ENCODE measurements at regions not wholly inside any gene's neighbourhood (a gene's known extent, or its start where the extent isn't known, plus 50 kb on each side); places are given as distances from the start of the nearest gene placed in this dataset.
A peak's percentile ranks its signal among the peaks of the same experiment; 100 is the strongest.

DNA sequence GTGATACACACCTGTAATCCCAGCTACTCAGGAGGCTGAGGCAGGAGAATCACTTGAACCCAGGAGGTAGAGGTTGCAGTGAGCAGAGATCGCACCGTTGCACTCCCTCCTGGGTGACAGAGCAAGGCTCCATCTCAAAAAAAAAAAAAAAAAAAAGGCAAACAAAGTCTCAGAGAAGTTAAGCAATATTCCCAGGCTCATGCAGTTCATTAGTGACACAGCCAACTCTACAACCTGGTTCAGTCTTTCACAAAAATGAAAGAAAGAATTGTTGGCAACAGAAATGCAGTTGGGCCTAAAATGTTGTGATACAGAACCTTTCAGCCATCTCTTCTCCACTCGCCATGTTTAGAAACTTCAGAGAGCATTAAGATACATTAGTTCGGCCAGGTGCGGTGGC, 242.1 kb downstream of the LTN1 start:
- DNase-seq (ENCODE audit: low read depth in 2 of 2) = no peak

DNA sequence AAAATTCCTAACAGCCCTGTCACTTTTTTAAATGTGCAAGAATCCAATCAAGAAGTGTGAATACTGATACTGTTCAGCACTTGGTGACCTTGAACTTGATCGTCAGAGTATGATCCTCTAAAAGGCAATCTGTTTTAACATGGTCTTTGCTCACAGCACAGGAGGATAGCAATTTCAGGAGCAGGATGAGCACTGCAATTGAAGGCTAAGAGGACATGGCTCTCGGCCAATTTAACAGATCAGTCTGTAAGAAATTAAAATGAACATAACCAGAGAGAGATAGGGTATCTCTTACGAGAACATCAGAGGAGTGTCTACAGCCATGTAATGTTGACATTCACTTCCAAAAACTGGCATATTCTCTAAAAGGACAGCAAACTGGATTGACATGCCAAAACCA, 243.1 kb downstream of the LTN1 start:
- no peak for DNase-seq (ENCODE audit: low read depth in 2 of 2)

DNA sequence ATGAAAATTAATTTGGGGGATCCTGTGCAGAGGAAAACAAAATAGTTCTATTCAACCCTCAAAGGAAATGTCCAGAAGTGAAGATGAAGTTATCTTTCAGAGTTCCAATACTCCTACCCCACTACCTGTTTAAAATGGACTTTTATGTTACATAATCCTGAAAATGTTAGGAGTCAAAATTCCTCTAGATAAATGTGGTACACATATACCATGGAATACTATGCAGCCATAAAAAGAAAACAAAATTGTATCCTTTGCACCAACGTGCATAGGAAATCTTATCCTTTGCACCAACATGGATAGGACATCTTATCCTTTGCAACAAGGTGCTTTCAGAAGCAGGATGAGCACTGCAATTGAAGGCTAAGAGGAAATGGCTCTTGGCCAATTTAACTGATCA, 245.2 kb downstream of the LTN1 start:
- no peak for DNase-seq (ENCODE audit: low read depth in 2 of 2)

DNA sequence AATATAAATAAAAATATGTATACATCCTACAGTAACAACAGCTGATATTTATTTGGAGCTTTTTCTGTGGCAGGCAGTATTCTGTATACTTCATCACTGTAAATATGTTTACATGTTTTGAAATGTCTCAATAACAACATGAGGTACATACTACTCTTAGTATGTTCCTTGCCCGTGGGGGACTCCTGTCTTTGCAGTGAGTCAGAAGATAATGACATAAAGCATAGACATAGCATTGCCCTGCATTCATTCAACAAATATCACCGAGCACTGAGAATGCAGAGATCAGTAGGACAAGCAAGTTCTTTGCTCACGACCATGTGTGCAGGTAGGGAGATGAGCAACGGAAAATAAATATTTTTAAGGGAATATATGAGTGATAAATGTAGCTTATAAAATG, 246.5 kb downstream of the LTN1 start:
- no peak for DNase-seq (ENCODE audit: low read depth in 2 of 2)

DNA sequence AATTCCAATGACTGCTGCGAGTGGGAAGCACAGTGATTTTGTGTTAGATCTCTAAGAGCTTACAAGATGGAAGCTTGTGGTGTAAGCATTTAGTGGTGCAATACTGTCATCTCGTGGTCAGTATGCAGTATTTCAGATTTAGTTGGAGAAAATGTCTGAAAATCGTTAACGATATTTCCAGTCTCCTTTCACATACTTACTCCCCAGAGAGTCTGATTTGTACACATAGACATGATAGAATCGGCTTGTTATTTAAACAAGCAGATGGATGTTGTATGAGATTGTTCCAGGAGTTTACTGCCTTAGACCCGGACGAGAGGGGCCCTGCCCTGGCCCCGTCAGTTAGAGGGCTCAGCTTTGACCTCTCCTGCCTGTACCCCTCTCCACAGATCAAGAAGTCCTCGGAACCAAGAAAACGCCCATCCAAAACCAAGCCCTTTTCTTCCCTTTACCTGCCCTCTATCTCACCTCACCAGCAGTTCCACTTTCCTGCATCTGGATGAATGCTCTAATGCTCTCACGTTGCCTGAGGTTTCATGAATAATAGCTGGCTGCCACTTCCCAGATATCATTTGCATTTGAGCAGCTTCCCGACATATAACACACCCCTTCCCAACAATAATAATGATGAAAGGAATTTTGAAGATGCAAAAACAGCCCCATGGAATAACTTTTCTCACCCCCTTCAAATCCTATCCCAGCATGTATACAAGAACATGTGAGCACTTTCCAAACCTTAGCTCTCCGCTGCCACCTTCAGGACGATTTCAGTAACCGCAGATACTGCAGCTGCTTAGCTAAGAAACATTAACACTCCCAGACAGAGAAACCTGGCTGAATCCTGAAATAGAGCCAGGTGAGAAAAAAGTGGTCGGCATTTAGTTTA, 247.3 kb downstream of the LTN1 start:
- DNase-seq (ENCODE audit: low read depth in 2 of 2) = peak; percentile 26 to 34

DNA sequence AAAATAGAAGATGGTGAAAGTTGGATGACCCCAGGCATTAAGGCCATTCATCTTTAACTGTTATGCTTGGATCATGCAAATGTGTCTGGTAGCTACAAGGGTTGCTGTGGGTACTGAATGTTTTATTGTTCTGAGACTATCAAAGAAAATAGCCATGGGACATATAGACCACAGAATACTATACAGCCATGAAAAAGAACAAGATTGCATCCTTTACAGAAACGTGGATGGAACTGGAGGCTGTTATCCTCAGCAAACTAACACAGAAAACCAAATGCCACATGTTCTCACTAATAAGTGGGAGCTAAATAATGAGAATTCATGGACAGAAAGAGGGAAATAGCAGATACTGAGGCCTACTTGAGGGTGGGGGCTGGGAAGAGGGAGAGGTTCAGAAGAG, 249.0 kb downstream of the LTN1 start:
- DNase-seq (ENCODE audit: low read depth in 2 of 2) = no peak

DNA sequence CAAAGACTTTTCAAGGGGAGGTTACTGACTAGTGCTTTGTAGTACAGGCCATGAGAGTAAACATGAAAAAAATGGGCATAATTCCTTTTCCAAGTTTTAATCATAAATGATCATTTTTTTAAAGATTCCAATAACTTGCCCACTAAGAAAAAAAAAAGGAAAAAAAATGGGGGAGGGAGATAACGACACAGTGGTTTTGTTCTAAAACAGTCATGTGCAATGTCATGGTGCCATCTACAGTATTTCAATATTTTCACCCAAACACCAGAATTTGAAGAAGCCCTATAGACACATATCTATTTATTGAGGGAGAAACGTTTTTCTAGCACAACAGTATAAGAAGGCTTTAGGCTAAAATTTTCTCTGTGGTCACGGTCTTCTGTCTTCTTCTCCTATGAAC, 250.2 kb downstream of the LTN1 start:
- DNase-seq (ENCODE audit: low read depth in 2 of 2) = no peak

DNA sequence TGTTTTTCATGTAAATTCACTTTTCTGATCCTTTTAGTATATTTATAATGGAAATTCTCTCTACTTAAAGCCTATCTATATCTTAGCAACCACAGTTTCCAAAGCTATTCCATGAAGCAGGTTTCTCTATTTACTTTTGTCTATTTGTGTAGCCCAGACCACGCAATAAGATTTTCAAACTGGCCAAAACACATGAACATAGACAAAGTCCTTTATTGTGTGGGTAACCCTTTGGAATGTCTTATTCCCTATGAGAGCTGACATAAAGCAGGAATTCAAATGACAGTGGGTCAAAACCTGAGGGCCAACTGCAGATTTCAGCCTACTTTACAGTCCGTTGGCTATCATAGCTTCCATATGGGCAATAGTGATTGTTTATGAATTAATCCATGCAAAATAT, 252.6 kb downstream of the LTN1 start:
- no peak for DNase-seq (ENCODE audit: low read depth in 2 of 2)

DNA sequence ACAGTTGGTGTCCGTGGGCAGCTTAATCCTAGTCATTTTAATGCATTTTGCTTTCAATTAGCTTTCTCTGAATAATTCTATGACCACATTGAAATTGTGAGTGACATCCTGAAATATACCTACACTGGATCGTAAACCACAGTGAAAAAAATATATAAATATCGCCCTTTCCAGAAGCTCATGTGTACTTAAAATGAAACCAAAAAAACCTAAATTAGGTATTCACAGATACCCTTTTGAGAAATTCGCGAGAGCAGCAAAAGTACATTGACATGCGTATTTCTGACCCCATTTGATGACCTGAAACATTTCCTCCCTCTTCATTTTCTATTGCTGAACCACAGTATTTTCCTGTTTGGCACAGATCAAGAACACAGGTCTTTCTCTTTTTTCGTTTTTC, 253.8 kb downstream of the LTN1 start:
- no peak for DNase-seq (ENCODE audit: low read depth in 2 of 2)

DNA sequence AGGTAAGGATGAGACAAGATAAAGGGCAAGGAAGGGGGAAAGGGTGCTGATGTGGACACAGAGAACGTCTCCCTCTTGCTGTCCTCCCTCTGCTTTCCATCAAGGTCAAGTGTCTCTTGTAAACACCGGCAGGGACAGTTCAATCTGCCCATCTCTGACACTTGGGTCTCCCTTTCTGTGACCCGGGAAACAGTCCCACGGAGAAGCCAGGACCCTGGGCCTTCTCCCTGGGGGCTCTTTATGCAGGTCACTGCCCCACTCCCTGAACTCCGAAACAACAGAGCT, 254.3 kb downstream of the LTN1 start:
- DNase-seq (ENCODE audit: low read depth in 2 of 2) = no peak

DNA sequence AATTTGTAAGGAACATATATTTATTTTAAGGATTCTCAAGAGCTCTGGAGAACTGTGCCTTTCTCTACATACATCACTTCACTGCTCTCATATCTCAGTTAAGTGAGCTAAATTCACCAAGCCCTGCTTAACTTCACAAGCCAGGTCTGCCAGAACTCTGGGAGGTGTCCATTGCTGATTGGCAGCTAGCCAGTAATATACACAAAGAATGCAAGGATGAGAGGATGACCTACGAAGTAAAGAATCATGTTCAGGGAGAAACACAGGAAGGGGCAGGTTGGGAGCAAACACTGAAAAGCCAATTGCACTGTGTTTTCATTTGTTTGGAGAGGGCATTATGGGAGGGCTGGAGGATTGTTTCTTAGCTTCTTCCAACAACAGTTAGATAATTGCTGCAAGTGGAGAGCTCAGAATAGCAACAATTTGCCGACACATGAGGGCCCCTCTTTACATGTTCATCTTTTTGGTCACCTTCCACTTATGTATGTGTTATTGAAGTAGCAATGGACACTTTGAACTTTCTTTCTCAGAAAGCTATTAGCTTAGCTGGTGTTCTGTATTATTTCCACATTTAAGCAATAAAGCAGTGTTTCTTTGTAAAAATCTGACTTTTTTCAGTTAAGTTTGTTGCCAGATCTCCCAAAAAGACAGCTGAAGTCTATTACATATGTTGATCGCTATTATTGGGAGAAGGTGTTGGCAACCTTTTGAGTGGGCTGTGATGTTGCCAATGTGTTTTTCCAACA, 254.8 kb downstream of the LTN1 start:
- no peak for DNase-seq (ENCODE audit: low read depth in 2 of 2)

DNA sequence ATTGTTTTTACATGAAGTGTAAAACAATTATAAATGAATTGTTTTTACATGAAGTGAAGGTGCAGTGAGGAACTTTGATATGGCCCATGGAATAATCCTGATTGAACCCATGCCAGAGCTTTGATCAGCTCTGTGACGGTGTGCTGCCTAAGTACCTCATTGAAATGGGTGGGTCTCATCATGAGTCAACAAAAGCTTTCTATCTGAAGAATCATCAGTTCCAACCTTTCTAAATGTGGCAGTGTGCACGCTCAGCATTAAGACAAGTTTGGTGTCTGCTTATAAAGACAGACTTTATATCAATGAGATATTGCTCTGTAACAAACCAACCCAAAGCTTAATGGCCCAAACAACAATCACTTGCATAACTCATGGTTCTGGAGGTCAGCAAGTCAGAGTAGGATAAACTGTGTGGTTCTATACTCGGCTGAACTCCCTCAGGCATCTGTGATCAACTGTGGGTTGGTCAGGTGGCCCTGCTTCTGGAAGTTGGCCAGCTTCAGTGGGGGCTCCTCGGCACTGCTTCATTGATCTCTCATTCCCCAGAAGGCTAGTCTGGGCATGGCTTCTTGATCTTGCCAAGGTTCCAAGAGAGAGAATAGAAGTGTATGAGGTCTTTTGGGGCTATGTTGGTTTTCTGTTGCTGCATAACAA, 258.0 kb downstream of the LTN1 start:
- DNase-seq (ENCODE audit: low read depth in 2 of 2) = no peak

DNA sequence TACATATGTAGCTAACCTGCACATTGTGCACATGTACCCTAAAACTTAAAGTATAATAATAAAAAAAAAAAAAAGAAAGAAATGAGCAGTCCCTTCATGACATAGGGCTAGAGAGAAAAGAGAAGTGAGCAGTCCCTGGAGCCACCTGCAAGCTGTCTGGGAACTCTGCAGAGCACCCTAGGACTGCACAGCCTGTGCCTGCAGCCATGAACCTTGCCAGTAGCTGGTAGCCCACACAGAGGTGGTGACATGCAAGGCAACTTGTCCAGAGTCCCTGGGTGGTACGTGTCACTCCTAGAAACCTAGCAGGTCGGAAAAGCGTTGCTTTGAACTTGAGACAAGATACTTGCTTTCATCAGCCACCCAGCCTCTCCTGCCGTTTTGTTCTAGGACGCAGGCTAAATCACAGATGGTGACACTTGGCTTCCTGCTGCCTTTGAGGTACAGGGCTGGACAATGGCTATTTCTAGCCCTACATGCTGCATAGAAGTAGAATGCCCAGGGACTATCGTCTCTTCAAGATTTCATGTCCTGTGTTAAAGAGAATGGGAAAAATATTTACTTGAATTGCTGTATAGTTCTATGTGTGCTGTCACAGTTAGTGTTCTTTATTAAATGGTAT, 260.9 kb downstream of the LTN1 start:
- DNase-seq (ENCODE audit: low read depth in 2 of 2) = no peak

DNA sequence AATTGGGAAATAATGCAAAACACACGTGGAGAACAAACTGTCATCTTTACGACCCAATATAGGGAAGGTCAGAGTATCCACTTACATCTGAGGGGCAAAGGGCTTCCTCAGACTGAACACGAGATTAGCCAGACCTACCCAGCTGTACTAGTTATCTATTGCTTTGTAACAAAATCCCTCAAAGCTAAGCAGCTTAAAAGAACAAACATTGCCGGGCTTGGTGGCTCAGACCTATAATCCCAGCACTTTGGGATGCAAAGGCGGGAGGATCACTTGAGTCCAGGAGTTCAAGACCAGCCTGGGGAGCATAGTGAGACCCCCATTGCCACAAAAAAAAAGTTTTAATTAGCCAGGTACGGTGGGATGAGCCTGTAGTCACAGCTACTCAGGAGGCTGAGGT, 262.8 kb downstream of the LTN1 start:
- no peak for DNase-seq (ENCODE audit: low read depth in 2 of 2)

DNA sequence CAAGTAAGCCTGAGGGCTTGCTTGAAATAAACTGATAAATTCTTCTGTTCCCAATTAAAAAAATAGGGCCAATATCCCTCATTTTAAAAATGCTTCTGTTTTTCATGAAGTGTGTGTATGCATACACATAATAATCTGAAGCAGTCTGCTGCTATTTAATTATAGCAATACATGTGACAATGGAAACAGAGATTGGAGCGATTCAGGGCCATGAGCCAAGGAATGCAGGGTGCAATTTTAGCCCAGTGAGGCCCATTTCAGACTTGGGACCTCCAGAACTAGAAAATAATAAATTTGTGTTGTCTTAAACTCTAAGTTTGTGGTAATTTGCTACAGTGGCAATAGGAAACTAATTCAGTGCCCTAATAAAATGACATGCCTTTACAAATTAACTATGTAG, 264.9 kb downstream of the LTN1 start:
- DNase-seq (ENCODE audit: low read depth in 2 of 2) = no peak

DNA sequence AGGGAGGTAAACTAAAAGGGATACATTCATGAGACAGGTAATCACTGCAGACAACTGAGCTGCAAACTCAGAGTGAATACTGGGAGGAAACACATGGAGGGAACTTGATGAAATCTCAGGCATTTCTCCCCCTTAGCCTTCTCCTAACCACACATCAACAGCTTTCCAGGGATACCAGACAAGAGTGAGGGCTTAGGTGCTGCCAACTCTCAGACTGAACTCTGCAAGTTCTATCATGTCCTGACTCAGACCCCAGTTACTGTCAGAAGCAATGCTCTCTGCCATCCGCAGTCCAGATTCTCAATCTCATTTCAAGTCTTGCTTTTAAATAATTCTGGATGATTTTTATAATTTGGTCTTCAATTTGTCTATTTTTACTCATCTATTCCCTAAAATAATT, 267.3 kb downstream of the LTN1 start:
- DNase-seq (ENCODE audit: low read depth in 2 of 2) = no peak

DNA sequence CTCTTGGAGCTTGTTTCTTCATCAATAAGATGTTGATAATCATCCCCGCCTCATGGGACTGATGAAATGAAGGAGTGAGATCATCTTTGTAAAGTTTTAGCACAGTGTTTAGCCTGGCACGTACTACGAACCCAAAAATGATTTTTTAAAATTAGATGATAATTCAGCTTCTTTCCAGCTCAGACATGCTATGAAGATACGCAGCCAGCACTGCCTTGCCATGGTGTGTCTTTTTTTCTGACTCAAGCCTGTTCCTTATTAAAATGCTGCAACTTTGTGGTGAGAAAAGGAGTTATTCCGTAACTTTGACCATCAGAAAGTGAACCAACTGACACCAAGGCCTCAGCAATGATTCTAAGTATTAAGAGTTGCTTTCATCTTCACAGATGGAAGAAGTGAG, 269.0 kb downstream of the LTN1 start:
- DNase-seq (ENCODE audit: low read depth in 2 of 2) = no peak

DNA sequence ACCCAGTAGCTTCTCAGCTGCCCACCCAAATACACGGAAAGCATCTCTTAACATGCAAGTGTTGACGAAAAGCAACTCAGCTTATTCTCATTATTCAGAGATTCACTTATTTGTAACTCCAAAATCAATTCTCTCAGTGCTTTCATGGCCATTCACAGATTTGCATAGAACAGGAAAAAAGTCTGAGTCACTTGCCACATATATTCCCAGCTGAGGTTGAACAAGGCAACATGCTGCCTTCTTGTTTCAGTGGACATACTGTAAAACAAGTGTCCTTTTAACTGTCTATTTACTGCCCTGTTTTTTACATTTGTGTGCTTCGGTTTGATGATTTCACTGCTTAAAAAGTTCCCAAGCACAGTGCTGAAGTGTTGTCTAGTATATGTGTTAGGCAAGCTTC, 273.0 kb downstream of the LTN1 start:
- no peak for DNase-seq (ENCODE audit: low read depth in 2 of 2)

DNA sequence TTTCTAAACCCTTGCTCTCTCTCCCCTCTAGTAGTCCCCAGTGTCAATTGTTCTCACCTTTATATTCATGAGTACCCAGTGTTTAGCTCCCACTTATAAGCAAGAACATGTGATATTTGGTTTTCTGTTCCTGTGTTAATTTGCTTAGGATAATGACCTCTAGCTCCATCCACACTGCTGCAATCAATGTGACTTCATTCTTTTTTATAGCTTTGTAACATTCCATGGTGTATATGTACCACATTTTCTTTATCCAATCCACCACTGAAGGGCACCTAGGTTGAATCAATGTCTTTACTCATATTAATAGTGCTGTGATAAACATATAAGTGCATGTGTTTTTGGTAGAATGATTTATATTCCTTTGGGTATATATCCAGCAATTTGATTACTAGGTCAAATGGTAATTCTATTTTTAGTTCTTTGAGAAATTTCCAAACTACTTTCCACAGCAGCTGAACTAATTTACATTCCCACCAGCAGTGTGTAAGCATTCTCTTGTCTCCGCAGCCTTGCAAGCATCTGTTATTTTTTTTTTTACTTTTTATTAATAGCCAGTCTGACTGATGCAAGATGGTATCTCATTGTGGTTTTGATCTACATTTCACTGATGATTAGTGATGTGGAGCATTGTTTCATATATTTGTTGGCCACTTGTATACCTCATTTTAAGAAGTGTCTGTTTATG, 277.8 kb downstream of the LTN1 start:
- no peak for DNase-seq (ENCODE audit: low read depth in 2 of 2)

DNA sequence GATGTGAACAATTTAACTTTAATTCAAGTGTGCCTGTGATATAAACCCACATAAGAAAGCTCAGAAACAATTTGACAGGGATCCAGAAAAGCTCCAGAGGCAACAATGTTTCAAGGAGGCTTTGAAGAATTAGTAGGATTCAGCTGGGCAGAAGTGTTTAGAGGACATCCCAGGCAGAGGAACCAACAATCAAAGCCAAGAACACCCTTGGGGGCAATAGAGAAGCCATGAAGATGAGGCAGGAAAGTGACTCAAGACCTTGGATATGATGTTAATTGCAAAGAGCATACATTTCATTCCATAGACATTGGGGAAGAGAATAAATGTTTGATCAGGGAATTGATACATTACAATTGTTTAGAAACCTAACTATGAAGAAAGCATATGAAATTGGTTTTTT, 280.3 kb downstream of the LTN1 start:
- DNase-seq (ENCODE audit: low read depth in 2 of 2) = no peak

DNA sequence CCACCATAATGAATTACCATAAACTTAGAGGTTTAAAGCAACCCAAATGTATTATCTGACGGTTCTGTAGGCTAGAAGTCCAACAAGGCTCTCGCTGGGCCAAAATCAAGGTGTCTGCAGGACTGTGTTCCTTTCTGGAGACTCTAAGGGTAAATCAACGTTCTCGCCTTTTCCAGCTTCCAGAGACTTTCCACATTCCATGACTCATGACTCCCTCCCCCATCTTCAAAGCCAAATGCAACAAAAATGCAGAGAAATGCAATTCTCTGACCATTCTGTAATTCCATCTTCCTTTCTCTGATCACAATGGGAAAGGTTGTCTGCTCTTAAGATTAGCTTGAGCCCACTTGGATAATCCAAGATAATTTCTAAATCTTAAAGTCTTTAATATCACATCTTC, 287.1 kb downstream of the LTN1 start:
- no peak for DNase-seq (ENCODE audit: low read depth in 2 of 2)

DNA sequence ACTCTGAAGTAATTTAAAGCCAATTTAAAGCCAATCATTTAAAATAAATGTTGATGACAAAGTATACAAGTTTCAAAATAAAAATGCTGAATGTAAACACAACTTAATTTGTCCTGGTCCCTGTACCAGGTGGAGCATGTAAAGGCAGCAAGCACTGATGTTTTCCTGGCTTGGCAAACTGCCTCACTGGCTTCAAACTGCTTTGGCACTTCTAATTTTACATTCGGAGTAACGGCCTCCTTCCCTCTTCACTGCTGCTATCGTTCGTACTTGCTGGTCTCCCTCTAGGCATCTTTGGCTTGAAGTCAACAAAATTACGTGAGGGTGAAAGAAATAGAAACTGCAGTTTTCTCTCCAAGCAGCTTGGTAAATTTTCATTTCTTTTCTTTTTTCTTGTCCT, 287.9 kb downstream of the LTN1 start:
- DNase-seq (ENCODE audit: low read depth in 2 of 2) = no peak

Measured in stimulated activated CD8-positive, alpha-beta memory T cell treated with anti-CD3 and anti-CD28 coated beads, Interleukin-15, amount 100 ng/mL, for 48 hours (primary cell).